Activated T-helper 17 cell treated with anti-CD3 and anti-CD28 coated beads, Interleukin-2, amount 50 U/mL, for 72 hours (primary cell): ENCODE measurements at regions not wholly inside any gene's neighbourhood (a gene's known extent, or its start where the extent isn't known, plus 50 kb on each side); places are given as distances from the start of the nearest gene placed in this dataset.

Experiments used
- ATAC-seq: fragments of 150-1000 bp; cut with Tn5 transposase; replicated peaks from 2 replicates; pipeline ENCODE4 v1.10.0; 2021; ENCODE audit warnings: mild to moderate bottlenecking, moderate library complexity
- H3K27ac Mint-ChIP-seq: one replicate; pipeline ENCODE4 v1.8.0; 2022; ENCODE audit warnings: mixed read lengths
- H3K27me3 Mint-ChIP-seq: one replicate; pipeline ENCODE4 v1.8.0; 2022; ENCODE audit warnings: mixed read lengths
- H3K36me3 Mint-ChIP-seq: one replicate; pipeline ENCODE4 v1.8.0; 2022; ENCODE audit warnings: low read depth, mild to moderate bottlenecking, mixed read lengths
- H3K4me1 Mint-ChIP-seq: one replicate; pipeline ENCODE4 v1.8.0; 2022; ENCODE audit warnings: mixed read lengths
- H3K4me3 Mint-ChIP-seq: one replicate; pipeline ENCODE4 v1.8.0; 2022; ENCODE audit warnings: mild to moderate bottlenecking, mixed read lengths
- H3K9me3 Mint-ChIP-seq: one replicate; pipeline ENCODE4 v1.8.0; 2022; ENCODE audit warnings: mixed read lengths

DNA sequence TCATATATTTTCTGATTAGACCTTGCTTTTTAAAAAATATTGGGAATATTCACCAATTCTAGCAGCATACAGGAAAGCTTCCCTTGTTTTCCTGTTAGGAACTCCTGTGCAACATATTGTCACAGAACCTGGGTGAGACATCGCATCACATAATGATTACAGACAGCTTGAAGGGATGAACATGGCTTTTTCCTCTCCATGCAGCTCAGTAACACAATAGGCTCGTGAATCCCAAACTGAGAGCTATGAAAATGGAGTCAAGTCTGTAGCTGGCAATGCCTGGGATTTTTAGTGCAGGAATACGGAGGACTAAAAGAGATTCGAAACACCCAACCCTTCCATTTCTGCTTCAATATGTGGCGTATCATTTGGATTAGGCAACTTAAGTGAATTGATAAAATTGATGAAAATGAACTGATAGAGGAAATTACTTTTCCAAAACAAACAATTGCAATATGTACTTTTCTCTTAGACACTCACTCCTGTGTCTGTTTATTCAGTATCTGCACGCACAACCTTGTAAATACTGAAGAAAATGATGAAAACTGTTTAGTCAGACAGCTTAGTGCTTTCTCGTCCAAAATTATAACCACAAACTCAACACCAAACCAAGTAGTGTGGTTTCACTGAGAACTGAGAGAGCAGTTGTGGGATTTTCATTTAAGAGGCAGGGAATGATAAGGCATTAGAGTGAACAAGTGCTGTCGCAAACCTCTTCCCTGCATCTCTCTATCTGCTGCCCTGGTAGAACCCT lies 250.4 kb downstream of the PTBP2 start:
- Mint-ChIP-seq H3K9me3 (no peaks in the 10 kb centered on the region), H3K4me1 (no peaks in the 10 kb centered on the region), H3K27ac (no peak overlapping the region), H3K4me3 (no peak overlapping the region), H3K27me3 (peaks cover 38% of the 10 kb centered on the region), H3K36me3 (no peaks in the 10 kb centered on the region)
- no peak for ATAC-seq

DNA sequence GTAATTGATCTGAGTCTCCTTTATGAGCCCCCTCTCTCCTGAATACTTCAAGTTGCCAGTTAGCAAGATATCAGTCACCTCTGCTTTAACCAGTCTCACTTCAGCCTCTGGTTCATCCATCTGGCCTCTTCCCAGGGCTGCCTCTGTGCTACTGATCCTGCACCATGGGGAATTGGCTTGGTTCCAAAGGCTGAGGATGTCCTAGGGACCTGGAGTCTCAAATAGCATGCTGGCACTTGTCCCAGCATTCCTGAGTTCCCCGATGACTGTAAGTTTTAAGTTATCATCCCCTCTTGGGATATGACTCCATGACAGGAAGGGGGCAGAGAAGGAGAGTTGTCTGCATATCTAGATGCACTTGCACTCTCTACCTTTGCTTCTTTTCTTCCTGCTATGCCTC lies 252.0 kb downstream of the PTBP2 start:
- peaks cover 33% of the 10 kb centered on the region for H3K27me3 Mint-ChIP-seq
- H3K4me3 Mint-ChIP-seq = no peak overlapping the region
- H3K27ac Mint-ChIP-seq = no peak overlapping the region
- no peaks in the 10 kb centered on the region for H3K4me1 Mint-ChIP-seq
- no peak for ATAC-seq
- no peaks in the 10 kb centered on the region for H3K36me3 Mint-ChIP-seq
- H3K9me3 Mint-ChIP-seq = no peaks in the 10 kb centered on the region

DNA sequence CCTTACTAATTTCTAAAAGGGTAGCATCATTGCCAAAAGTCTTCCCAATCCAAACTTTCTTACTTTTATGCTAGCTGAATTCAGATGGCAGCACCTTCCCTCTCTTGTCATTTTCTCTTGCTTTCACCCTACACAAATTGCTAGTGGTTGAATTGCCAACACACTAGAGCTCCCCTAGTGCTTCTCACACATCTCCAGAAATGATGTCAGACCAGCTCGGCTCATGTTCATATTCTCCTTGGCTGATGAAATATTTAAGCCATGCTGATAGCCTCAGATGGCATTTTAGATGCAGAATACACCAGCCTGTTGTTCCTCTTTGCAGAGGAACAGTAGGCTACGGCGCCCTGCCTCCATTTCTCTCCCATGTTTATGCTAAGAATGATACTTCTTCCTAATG lies 256.9 kb downstream of the PTBP2 start:
- Mint-ChIP-seq H3K4me3 (no peak overlapping the region), H3K4me1 (no peaks in the 10 kb centered on the region), H3K36me3 (no peaks in the 10 kb centered on the region), H3K9me3 (no peaks in the 10 kb centered on the region), H3K27ac (no peak overlapping the region), H3K27me3 (peaks cover 19% of the 10 kb centered on the region)
- ATAC-seq = no peak

DNA sequence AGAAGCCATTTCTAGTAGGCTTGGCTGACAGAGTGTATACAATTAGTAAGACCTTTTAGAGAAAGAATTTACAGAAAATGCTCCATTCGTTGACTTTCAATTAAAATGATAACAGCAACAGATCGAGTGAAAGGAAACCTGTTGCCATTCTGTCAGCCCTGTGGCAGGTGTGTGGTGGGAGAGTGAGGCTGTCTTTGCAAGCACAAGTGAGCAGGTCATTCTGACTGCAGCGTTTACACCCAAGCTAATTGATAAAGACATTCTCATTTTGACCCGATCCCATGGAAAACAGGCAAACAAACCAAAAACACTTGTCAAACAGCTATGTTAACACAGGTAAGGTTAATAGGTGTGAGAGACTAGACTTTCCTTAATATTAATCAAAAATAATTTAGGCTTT lies 257.3 kb downstream of the PTBP2 start:
- Mint-ChIP-seq H3K36me3 (no peaks in the 10 kb centered on the region), H3K4me3 (no peak overlapping the region), H3K27ac (no peak overlapping the region), H3K9me3 (no peaks in the 10 kb centered on the region), H3K27me3 (peaks cover 16% of the 10 kb centered on the region), H3K4me1 (no peaks in the 10 kb centered on the region)
- no peak for ATAC-seq

DNA sequence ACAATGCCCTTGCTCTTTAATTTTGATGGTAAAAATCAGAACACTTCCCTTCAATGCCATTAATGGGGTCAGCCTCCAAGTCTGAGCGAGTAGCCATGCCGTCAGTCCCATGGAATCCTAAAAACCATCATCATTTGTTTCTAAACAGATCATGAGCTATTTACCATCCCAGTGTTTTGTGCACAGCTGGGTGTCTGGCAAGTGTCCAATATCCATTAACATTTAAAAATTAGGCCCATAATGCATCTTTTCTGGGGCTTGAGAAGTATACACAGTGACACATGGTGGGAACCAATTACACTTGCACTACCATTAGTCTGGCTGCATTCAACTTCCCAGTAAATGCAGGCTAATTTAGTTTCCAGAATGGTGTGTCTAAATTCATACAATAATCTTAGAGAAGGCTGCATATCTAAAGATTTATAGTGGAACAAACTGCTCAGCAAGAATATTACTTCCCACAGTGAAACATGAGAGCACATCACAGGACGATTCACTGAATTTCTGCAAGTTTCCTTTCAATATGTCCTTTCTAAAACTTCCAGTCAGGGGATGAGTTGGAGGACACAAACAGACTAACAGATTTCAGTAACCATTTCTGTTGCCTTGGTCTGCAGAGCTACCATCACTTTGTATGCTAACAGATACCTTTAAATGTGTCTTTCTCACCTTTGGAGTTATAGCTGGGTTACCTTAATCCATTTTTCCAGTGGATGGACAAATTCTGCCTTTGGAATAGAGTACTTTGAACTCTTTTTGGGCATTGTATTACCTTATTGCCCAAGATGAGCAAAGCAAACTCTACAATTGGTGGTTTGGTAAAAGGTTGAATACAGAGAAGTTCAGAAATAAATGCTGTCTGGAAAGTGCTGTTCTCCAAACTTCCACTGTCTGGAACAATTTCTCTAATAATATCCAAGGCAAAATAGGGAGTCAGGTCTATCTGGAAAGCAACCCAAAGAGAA lies 258.0 kb downstream of the PTBP2 start:
- H3K36me3 Mint-ChIP-seq = no peaks in the 10 kb centered on the region
- no peaks in the 10 kb centered on the region for H3K4me1 Mint-ChIP-seq
- no peak overlapping the region for H3K4me3 Mint-ChIP-seq
- H3K9me3 Mint-ChIP-seq = no peaks in the 10 kb centered on the region
- no peak for ATAC-seq
- no peak overlapping the region for H3K27ac Mint-ChIP-seq
- peaks cover 16% of the 10 kb centered on the region for H3K27me3 Mint-ChIP-seq

DNA sequence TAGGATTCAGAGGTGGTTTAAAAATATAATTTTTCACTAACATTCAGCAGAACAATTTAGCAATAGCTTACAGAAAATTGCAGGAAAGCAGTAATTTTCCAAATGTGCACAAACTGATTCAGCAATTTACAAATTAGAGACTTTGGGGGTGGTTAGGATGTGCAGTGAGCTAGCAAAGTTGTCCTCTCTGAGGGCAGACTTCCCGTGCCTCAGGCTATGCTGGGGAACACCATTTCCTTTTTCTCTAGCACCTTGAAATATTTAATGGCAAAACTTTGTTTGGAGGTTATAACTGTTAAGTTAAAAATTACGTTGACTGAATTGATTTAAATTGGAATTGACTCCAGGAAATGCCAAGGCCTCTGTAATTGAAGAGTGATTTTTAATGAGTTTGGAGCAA lies 258.9 kb downstream of the PTBP2 start:
- no peak for ATAC-seq
- Mint-ChIP-seq H3K9me3 (no peaks in the 10 kb centered on the region), H3K27me3 (peaks cover 20% of the 10 kb centered on the region), H3K36me3 (no peaks in the 10 kb centered on the region), H3K4me3 (no peak overlapping the region), H3K4me1 (no peaks in the 10 kb centered on the region), H3K27ac (no peak overlapping the region)

DNA sequence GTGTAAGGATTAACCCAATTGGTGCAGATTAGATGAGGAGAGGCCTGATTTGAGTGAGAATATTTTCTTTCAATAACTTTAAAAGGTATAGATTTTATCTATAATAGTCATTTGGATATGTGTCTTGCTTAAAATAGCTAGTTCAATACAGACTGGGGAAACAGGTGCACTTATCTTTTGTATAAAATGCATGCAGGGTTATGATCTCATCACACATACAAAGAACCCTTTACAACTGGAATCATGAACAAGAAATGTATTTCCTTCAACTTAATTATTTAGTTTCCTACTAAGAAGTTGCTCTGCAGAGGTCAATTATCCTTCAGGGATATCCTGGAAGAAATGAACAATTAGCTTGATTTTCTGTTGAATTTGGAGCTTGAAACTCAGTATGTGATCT lies 259.6 kb downstream of the PTBP2 start:
- Mint-ChIP-seq H3K4me3 (no peak overlapping the region), H3K4me1 (no peaks in the 10 kb centered on the region), H3K27me3 (peaks cover 17% of the 10 kb centered on the region), H3K9me3 (no peaks in the 10 kb centered on the region), H3K27ac (no peak overlapping the region), H3K36me3 (no peaks in the 10 kb centered on the region)
- ATAC-seq = no peak

DNA sequence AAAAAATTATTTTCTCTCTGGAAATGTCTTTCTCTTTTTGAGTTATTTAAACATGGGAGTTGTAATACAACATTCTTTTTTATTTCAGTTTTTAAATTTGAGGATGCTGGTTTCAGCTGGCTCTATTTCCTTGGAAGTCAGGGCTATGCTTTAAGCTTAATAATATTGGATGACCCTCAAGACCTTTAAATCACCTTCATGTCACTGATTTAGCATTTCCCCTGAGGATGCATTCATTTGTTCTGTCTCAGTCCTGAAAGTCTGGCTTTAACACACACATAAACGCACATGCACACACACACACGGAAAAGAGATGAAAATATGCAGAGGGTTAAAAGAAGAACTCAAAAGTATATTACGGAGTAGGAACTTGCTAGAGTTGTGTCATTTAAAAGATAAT lies 260.5 kb downstream of the PTBP2 start:
- no peak for ATAC-seq
- H3K9me3 Mint-ChIP-seq = no peaks in the 10 kb centered on the region
- H3K27ac Mint-ChIP-seq = no peak overlapping the region
- no peaks in the 10 kb centered on the region for H3K4me1 Mint-ChIP-seq
- H3K36me3 Mint-ChIP-seq = no peaks in the 10 kb centered on the region
- H3K4me3 Mint-ChIP-seq = no peak overlapping the region
- peaks cover 13% of the 10 kb centered on the region for H3K27me3 Mint-ChIP-seq

DNA sequence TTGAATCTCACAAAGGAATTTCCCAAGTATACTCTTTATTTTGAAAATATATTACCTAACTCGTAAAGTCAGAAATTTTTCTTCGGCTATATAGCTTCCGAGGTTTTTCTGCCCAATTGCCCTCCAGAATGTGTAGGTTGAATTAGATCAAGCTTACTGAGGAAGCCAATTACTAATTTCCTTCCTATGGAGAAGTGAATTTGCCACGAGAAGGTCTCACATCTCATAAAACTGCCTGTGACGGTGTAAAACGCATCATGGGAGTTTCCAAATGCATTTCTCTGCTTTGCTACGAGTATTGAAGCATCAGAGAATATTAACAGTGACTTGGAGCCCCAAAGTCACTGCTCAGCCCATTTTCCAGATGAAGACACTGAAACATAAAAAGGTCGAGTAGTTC lies 262.3 kb downstream of the PTBP2 start:
- Mint-ChIP-seq H3K36me3 (no peaks in the 10 kb centered on the region), H3K9me3 (no peaks in the 10 kb centered on the region), H3K27me3 (peaks cover 11% of the 10 kb centered on the region), H3K27ac (no peak overlapping the region), H3K4me1 (no peaks in the 10 kb centered on the region), H3K4me3 (no peak overlapping the region)
- ATAC-seq = no peak

DNA sequence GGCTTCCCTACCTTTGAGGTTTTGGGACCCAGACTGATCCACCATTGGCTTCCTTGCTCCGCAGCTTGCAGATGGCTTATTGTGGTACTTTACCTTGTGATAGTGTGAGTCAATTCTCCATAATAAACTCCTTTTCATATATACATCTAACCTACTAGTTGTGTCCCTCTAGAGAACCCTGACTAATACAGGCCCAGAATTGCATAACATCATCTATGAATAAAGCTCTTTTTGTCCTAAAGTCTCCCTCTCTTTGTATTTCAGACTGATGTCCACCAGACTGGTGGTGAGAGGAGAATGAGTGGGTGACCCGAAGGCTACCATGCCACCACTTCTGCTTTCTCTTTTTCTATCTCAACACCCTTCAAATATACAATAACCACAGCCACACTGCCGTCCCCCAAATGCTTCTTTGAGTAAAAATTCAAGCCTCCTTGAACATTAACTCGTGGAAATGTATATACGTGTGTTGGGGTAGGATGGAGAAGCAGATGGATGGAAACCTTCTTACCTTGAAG lies 265.7 kb downstream of the PTBP2 start:
- Mint-ChIP-seq H3K9me3 (no peaks in the 10 kb centered on the region), H3K4me1 (no peaks in the 10 kb centered on the region), H3K36me3 (no peaks in the 10 kb centered on the region), H3K27ac (no peak overlapping the region), H3K4me3 (no peak overlapping the region), H3K27me3 (peaks cover 14% of the 10 kb centered on the region)
- ATAC-seq = no peak

DNA sequence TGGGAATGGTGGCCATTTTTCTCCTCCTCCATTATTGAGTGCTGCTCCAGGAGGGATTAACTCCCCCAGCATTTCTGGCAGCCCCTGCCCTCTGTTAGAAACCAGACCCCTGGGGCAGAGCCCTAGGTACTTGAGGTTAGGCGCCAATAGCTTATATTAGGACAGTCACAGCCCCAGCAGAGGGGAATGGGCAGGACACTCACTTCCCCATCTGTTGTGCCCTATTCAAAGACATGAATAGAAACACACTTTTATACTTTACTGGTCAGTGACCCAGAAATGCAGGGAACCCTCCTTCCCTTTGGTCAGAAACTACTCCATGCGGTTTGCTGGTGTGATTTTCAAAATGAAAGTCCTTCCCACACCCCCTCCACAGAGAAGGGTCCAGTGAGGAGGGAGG lies 267.7 kb downstream of the PTBP2 start:
- Mint-ChIP-seq H3K4me1 (no peaks in the 10 kb centered on the region), H3K4me3 (no peak overlapping the region), H3K27me3 (peaks cover 19% of the 10 kb centered on the region), H3K27ac (no peak overlapping the region), H3K36me3 (no peaks in the 10 kb centered on the region), H3K9me3 (no peaks in the 10 kb centered on the region)
- no peak for ATAC-seq

DNA sequence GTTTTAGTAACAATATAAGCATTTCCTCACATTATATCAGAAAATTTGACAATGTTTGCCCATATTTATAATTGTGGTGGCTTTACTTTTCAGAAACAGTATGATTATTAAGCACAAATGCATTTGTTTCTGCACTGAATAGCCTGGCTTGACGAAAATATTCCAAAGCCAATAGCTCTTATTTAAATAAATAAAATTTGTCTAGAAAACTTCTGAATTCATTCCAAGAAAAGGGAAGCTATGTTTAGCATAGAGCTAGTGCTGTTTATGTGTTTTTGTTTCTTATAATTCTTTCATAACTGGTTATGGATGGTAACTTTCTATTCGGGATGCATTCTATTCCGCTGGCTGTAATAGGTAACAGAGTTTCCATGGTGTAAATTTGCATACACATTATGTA lies 268.6 kb downstream of the PTBP2 start:
- ATAC-seq = no peak
- peaks cover 14% of the 10 kb centered on the region for H3K27me3 Mint-ChIP-seq
- no peaks in the 10 kb centered on the region for H3K4me1 Mint-ChIP-seq
- no peaks in the 10 kb centered on the region for H3K36me3 Mint-ChIP-seq
- H3K9me3 Mint-ChIP-seq = no peaks in the 10 kb centered on the region
- H3K27ac Mint-ChIP-seq = no peak overlapping the region
- H3K4me3 Mint-ChIP-seq = no peak overlapping the region

DNA sequence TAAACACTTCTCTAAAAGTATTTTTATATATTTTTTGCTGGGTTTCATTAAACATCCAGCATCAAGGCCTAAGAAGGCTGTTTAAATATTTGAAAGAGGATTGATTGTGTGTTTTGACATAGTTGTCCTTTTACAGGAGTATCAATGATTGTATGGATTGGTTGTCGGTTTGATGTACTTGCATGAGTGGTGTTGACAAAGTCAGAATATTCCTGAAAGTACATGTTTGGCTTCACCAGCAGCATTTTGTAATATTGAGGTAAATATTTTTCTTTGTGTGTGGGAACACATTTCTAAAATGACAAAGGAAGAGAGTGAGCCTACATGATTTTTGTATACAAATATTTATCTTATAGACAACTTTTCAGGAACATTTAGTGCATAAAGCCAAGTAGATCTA lies 269.7 kb downstream of the PTBP2 start:
- no peak for ATAC-seq
- Mint-ChIP-seq H3K4me1 (no peaks in the 10 kb centered on the region), H3K4me3 (no peak overlapping the region), H3K9me3 (no peaks in the 10 kb centered on the region), H3K27me3 (peaks cover 10% of the 10 kb centered on the region), H3K27ac (no peak overlapping the region), H3K36me3 (no peaks in the 10 kb centered on the region)

DNA sequence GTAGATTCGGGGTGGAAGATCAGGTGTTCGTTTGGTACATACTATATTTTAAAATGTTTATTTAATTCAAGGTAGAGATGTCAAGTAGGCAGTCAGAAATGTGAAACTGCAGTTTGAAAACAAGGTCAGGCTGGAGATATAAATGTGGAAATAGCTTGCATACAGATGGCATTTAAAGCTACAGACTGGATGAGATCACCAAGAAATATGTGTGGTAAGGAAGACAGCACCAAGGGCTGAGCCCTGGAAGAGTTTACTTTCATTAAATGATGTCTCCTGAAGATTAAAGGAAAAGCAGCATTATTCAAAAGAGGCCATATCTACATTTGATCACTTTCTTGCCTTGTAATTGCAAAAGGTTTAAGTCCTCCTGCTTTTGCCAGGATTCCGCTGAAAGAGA lies 271.3 kb downstream of the PTBP2 start:
- Mint-ChIP-seq H3K9me3 (no peaks in the 10 kb centered on the region), H3K36me3 (no peaks in the 10 kb centered on the region), H3K4me3 (no peak overlapping the region), H3K4me1 (no peaks in the 10 kb centered on the region), H3K27ac (no peak overlapping the region), H3K27me3 (peaks cover 13% of the 10 kb centered on the region)
- ATAC-seq = no peak

DNA sequence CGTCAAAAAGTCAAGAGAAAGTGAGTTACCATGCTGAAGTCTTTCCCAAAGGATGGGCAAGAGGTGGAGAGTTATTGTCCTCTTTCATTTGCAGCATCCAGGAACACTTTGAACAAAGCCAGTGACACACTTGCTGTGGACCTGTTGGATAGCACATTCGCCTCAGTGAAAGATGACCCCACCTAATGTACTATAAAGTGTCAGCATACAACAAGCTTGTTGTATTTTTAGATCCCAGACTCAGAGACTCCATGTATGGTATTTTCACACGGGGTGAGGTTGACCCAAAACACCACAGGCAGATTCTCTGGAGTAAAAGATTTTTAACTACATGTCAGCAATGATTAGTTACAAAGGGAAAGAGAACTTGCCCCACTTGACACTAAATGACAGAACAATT lies 273.8 kb downstream of the PTBP2 start:
- Mint-ChIP-seq H3K9me3 (no peaks in the 10 kb centered on the region), H3K4me1 (no peaks in the 10 kb centered on the region), H3K27ac (no peak overlapping the region), H3K4me3 (no peak overlapping the region), H3K36me3 (no peaks in the 10 kb centered on the region), H3K27me3 (peaks cover 19% of the 10 kb centered on the region)
- no peak for ATAC-seq
